Prostate gland (tissue), 2 donors: ENCODE measurements at regions not wholly inside any gene's neighbourhood (a gene's known extent, or its start where the extent isn't known, plus 50 kb on each side); places are given as distances from the start of the nearest gene placed in this dataset.

ENCODE experiments used
- CTCF ChIP-seq, 4 experiments: fragments of 200-600 bp in 2 of 4; fragments of 450-650 bp in 2 of 4; sonication (generic) in 2 of 4; IDR thresholded peaks; 1 replicate in 3 of 4; 2 replicates in 1 of 4; pipeline ENCODE4 v1.5.1; 2016 to 2019; ENCODE audit warnings: antibody characterized with exemption in 4 of 4, mild to moderate bottlenecking in 2 of 4, moderate library complexity in 2 of 4
- POLR2AphosphoS5 ChIP-seq: sonication (generic); formaldehyde crosslinking; IDR thresholded peaks from one replicate; pipeline ENCODE4 v1.6.1; 2017; ENCODE audit warnings: antibody characterized with exemption

DNA sequence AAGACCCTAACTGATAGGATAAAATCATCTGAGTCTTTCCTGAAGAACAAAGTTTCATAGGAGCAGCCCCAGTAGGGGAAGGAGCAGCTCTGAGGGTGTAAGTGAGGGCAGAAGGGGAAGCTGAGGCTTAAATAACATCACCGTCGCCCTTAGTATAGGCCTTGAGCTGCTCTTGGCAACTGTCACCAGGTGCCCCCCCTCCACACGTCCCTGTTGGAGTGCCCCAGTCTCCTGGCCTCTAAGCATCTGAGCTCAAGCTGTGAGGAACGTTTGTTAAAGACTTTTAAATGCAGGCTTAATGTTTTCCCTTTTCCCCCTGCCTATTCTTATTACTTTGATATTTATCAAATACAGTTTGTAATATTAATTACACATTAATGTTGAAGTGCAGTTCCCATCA, 170.6 kb downstream of the ZIC5 start:
- TF ChIP-seq CTCF (IDR thresholded peaks at IDR 0.05) (no peak), POLR2AphosphoS5 (no peak)
